MV-4-11 (cell line): ENCODE measurements at regions not wholly inside any gene's neighbourhood (a gene's known extent, or its start where the extent isn't known, plus 50 kb on each side); places are given as distances from the start of the nearest gene placed in this dataset.
"Not testable (repeated sequence)": the region's sequence is repeated elsewhere in the genome, so short reads cannot be mapped to it uniquely, and the experiment has no call there.

Source experiments
- DNase-seq: peaks from one replicate; lab custom pipeline; 2025; lab: John Stamatoyannopoulos, UW

DNA sequence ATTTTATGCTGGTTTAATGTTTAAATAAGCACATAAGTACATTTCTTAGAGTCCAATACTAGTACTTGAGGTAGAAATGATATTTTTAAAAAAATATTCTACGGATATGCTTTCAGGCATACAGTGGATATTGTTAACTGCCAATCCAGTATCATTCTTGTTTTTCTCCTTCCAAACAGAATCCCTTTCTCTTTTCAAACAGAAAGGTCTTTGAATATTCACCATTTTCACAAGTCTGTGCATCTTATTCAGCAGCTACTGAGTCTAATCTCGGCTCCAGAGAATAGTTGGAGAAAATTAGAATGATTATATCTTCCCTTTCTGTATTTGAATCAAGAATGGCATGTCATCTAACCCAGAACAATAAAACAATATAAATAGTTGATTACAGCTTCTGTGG lies 174.5 kb downstream of the GOLGA6L6 start:
- no peak for DNase-seq

DNA sequence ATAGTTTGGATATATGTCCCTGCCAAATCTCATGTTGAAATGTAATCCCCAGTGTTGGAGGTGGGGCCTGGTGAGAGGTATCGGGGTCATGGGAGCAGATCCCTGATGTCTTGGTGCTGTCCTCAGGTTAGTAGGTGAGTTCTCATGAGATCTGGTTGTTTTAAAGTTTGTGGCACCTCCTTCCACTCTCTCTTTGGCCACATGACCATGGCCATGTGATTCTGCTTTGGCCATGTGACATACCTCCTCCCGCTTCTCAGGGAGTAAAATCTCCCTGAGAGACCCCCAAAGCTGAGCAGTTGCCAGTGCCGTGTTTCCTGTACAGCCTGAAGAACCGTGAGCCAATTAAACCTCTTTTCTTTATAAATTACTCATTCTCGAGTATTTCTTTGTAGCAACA lies 178.0 kb downstream of the GOLGA6L6 start:
- not testable (repeated sequence) for DNase-seq

DNA sequence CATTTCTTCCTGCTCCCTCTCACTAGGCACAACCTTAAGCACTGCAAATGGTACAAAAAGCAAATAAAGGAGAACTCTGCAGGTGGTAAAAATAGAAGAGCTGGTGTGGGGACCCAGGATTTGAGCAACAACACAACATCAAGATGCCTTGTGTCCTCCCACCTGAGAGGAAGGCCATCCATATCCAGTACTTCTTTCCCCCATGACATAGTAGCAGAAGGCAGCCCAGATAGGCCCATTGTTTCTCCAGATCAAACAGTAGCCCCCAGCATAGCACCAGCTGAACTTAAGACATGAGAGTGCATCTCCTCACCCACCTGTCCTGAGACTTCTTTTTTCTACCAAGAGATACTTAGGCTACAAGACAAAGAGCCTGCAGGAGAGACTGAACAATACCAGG lies 180.5 kb downstream of the GOLGA6L6 start:
- DNase-seq: no peak

DNA sequence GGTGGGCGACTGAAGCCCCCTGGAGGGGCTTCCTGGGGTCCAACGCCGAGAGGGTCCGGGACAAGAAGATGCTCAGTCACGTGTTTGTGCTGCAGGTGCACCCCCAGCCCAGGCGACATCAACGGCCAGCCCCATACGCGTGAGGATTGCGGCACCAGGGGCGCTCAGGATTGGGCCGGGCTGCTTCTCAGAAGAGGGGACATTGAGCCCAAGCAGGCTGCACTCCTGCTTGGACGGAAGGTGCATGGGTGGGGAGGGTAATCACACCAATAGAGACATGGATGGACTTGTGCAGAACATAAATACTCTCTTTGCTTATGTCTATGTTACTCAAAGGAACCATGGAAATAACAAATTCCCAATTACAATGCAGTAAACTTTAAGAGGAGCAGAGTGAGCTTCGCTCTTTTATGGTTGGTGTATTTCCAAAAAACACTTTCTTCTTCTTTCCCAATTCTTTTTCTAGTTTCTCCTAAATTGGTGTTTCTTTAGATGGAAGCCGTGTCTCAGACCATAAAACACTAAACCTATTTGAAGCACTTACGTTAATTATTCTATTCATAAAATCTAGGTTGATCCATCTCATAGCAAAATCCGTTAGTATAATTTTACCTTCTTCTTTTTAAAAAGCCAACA lies 182.7 kb downstream of the GOLGA6L6 start:
- DNase-seq: no peak

DNA sequence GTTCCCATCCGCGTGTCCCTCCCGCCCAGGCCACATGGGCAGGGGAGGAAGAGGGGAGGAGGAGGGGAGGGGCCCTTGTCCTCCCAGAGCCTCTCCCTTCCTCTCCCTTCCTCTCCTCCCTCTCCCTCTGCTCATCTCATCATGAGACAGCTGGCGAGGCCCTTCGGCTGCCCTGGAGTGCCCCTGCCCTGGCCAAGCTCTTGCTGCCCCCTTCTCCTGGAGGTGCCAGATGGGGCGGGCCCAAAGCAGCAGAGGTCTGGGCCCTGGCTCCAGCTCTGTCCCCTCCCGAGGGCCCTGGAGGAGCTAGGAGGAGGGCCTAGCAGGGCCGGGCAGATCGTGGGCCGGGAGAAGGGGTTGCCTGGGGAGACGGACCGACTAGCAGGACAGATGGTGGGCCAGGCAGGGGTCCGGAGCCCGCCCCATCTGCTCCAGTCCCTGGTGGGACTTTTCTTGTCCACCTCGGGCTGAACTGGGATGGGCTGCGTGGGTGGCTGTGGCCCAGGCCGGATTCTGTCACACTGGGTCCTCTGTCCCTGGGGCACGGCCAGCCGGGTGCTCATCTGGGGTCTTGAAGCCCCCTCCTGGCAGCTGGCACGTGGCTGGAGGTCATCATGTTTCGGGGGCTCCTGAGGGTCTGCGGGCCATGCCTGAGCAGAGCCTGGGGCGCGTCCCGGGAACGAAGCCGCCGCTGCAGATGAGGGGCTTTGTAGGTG lies 183.4 kb downstream of the GOLGA6L6 start:
- DNase-seq: no peak

DNA sequence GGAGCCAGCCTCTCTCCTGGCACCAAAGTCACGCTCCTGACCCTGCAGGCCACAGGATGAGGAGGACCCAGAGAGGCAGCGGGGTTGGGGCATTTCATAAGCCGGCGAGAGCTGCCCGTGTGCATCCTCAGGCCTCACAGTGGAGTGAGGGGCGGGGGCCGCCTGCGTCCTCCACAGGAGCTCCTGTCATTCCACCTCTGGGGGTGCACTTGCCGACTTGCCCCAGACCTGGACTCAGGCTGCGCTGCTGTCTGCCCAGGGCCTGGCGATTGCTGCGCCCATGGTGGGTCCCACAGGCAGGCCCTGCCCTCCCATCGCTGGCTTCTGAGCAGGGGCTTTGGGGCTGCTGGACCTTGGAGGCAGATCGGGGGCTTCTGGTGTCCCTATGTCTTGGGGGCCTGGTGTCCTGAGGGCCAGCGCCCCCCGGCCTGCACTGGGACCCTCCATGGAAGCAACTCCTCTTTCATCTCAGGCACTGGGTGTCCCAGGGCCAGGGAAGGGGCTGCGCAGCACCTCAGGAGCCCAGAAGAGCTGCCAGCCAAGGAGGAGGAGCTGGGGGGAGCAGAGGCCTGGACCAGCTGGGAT lies 184.0 kb downstream of the GOLGA6L6 start:
- no peak for DNase-seq

DNA sequence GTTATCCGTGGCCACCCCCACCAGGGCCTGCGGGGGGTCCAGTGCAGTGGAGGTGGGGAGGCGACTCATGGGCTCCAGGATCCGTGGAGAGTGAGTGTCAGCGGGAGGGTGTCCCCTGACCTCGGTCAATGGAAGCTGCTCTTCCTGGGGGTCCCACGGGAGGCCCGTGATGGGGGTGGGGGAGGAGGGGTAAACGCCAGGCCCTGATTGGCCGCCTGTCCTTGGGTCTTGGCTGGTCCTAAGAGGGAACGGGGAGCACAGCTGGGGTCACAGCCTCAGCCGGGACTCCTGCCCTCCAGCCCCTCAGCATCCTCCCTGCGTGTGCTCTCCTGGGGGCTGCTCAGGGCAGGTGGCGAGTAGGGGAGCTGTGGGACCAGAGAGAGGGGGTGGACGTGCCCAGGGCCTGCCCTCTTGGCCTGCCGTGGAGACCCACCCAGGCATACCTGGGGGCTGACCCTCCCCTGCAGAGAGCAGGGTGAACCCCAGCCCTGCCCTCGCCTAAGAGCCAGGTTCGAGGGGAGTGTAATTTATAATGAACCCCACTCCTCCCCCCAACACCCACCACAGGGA lies 184.6 kb downstream of the GOLGA6L6 start:
- DNase-seq: no peak

DNA sequence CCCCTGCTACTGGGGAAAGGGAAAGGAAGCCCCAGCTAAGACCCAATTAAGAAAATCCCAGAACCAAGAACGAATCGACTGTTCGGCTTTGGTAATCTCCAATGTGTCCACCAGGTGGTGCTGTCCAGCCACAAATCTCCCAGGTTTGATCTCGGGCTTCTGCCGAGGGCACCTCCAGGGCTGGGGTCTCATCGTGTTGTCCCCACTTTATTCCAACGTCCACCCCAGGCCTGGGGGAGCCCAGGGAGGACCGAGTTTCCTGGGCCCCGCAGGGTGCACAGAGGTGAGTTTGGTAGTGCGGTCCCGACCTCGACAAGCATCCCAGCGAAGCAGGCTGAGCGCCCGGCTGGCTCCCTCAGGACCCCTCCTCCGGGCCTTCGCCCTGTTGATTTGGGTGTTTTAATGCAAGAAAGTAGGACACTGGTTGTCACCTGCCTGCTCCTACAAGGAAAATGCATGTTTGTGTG lies 185.1 kb downstream of the GOLGA6L6 start:
- DNase-seq: no peak

DNA sequence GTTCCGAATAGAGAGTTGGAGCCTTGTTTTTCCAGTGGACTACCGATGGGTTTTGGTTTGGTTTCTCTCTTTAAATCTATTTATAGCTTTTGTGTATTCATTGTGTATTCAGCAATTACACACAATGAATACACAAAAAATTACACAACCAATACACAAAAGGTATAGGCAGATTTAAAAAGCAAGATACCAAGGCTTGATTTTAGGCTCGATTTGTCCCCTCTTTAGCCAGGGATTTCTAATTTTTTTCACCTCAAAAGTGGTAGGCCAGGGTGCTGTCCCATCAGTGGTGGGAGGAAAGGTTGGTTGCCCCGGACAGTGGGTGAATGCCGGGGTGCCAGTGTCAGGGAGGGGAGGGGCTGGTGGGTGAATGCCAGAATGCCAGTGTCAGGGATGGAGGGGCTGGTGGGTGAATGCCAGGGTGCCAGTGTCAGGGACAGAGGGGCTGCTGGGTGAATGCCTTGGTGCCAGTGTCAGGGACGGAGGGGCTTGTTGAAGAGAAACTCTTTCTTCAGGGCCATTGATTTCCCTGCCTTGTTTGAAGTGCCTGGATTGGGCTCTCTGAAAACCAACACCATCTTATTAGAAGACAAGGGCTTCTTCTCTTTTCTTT lies 186.2 kb downstream of the GOLGA6L6 start:
- DNase-seq: no peak

DNA sequence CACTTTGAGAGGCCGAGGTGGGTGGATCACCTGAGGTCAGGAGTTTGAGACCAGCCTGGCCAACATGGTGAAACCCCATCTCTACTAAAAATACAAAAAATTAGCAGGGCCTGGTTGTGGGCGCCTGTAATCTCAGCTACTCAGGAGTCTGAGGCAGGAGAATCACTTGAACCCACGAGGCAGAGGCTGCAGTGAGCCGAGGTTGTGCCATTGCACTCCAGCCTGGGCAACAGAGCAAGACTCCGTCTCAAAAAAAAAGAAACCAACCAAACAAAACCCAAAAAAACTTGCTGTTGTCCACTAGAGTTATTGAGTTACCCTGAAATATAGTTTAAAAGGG lies 186.7 kb downstream of the GOLGA6L6 start:
- not testable (repeated sequence) for DNase-seq

DNA sequence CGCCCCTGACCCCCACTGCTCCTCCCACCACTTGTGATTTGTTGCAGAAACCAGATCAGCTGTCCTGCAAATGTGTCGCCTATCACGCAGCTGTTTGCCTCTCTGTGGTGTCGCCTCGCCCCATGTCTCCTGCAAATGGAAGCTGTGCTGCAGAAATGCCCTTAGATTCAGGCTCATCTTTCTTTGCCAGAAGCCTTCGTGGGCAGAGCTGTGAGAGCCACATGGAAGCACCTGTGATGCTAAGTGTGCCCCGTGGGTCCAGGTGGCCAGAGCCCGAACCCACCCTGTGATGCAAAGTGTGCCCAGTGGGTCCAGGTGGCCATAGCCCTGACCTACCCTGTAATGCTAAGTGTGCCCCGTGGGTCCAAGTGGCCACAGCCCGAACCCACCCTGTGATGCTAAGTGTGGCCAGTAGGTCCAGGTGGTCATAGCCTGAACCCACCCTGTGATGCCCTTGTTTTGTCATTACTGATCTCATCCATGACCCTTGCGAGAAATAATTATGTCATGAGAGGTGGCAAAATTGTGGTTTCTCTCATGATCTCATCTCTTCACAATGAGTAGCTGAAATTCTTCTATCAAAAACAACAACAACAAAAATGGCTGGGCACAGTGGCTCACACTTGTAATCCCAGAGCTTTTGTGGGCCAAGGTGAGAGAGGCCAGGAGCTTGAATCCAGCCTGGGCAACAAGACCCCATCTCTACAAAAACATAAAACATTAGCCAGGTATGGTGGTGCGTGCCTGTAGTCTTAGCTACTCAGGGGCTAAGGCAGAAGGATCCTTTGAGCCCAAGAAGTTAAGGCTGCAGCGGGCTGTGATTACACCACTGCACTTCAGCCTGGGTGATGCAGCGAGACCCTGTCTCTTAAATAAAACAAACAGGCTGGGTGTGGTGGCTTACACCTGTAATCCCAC lies 187.4 kb downstream of the GOLGA6L6 start:
- DNase-seq: no peak

DNA sequence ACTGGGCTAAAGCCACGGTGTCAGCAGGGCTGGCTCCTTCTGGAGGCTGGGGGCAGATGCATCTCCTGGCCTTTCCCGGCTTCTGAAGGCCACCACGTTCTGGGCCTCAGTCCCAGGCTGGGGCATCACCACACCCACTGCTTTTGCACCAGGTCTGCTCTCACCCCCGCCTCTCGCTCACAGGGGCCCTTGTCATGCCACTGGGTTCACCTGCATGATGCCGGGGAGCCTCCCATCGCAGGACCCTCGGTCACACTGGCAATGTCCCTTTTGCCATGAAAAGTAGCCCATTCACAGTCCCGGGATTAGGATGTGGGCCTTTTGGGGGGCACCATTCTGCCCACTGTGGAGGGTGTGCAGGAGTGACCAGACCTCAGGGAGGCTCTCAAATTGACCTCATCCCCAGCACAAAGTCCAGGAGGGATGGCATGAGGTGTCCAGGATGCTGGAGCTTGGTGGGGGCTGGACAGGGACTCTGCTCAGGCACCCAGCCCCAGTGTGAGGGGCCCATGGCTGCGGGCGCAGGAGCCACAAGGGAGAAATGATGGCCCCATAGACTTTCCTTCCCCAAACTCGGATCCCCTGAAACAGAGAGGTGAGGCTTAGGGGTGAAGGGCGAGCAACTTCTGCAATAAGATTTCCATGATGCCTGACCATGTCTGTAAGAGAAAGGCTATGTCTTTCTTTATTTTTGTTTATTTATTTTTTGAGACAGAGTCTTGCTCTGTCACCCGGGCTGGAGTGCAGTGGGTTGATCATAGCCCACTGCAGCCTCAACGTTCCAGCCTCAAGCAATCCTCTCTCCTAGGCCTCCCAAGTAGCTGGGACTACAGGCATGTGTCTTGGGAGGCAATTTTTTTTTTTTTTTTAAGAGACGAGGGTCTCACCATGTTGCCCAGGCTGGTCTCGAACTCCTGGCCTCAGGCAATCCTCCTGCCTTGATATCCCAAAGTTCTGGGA lies 189.1 kb downstream of the GOLGA6L6 start:
- no peak for DNase-seq

DNA sequence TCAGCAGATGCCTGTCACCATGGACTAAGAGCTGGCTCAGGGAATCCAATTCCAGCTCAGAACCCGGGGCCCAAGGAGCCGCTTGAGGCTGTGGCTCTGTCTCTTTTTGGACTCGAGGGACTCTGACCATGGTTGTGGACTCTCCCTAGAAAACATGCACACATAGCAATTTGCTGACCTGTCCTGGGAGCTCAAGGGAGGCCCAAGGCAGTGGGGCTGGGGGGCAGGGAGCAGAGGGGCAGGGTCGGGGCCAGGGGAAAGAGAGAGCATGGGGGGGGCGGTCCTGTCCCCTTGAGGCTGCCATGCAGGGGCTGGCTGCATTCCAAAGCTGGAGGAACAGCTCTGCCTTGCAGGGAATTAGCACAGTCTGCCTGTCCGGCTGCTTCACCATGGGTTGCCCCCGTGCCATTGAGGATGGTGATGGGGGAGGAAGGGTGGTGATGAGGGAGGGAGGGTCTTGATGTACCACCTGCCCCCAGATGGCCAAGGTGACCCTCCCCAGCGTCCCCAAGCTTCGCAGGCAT lies 190.1 kb downstream of the GOLGA6L6 start:
- no peak for DNase-seq

DNA sequence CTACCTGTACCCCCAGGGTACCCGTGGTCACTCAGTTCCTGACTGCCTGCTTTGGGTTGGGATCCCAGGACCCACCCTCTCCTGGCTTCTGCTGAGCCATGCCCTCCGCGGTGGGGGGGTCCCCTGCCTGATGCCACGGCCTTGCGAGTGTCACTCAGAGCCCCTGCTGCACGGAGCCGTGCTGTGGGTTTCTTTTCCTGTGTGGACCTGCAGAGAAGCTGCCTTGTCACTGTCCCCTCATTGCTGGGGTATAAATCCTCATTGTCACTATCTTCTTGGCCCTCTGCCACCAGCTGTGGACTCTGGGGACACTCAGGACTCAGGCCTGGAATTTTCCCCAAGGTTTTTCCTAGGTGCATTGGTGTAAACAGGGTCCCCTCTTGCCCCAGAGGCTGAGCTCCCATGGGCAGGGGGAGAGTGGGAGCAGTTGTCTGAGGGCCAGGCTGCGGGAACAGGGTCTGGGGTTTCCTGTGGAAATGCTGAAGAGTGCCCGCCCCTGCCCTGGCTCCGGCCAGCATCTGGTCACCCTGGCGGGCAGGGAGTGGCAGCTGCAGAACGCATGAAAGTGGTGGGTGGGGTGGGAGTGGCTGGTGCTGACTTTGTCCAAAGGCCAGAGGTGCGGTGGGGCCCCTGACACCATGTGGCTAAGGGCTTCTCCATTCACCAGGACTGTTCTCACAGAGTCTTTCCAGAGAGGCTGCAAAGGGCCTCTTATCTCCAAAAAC lies 191.7 kb downstream of the GOLGA6L6 start:
- no peak for DNase-seq

DNA sequence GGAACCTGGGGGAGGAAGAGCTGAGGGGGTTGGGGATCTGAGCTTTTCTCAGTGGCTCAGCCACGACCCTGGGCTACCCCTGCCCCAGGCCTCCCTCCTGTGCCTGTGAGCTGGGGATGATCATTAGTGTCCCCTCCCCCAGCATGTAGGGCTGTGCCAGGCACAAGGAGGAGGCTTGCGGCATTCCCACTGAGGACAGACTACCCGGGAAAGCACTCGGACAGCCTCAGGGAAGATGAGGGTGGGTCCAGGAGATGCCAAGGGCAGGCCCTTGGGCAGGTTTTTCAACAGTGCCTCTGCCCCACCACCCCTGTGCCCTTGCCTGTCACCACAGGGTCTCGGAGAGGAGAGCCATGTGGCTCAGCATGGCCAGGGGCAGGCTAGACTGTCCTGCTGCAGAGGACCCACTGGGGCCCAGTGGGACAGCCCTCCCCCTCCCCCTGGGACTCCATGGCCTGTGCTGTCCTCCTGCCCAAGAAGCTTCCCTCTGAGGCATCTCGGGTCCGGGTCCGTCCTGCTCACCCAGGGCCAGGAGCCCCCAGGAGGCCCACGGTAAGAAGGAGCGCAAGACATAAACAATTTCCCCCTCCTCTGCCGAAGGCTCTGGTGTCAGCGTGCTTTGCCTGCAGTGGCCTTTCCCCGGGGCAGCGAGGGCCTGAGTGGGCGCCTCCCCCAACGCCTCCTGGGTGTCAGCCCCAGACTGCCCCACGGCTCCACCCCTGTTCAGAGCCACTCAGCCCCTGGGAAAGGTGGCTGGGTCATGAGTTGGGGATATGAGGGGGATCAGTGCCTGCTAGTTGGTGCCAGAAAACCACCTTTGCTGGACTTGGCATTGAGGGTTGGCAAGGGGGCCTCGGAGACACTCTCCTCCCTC lies 192.5 kb downstream of the GOLGA6L6 start:
- DNase-seq: no peak

DNA sequence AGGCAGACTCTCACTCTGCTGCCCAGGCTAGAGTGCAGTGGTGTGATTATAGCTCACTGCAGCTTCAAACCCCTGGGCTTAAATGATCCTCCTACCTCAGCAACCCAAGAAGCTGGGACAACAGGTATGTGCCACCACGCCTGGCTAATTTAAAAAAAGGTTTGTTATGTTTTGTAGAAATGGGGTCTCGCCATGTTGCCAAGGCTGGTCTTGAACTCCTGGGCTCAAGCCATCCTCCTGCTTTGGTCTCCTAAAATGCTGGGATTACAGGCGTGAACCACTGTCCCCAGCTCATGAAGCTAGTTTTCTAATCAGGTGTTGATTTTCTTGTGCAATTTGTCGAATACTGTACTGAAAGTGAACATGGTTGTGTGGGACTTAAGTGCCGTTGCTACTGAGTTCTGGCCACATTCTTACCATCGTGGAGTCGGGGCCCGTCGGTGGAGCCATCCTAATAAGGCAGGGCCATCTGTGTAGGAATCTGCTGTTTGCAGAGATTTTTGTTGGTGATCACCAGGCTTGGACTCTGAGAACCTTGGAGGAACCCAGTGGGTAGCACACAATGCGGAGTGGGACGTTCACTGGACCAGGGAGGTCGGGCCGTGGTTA lies 193.2 kb downstream of the GOLGA6L6 start:
- DNase-seq: no peak

DNA sequence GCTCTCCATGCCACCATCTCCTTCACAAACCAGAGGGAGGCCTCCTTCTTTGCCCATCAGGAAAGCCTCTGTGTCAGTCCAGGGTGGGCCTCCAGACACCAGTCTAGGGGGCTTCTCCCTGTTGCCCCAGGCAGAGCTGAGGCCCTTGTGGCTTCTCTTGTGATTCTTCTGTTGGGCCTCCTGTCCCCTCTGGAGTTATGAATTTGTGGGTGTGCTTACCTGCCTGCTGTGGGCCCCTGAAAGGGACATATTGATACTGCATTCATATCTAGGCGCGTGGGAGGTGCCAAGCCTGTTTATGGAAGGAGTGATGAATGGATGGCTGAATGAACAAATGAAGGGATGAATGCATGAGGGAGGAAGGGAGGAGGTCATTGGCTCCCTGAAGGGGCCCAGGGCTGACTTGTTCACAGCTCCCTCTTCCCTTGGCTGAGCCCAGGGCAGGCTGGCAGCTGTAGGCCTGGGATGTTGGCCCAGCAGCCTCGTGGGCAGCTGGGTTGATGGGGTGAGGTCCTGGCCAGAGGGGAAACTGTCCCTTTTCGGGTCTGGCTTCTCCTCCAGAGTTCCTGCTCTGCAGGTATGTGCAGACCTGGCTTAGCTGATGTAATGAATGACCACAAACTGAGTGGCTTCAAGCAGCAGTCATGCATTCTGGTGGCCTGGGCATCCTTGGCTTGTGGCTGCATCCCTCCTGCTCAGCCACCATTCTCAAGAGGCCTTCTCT lies 195.4 kb downstream of the GOLGA6L6 start:
- no peak for DNase-seq
